ENCODE measurements at regions not wholly inside any gene's neighbourhood (a gene's known extent, or its start where the extent isn't known, plus 50 kb on each side); places are given as distances from the start of the nearest gene placed in this dataset.

DNA sequence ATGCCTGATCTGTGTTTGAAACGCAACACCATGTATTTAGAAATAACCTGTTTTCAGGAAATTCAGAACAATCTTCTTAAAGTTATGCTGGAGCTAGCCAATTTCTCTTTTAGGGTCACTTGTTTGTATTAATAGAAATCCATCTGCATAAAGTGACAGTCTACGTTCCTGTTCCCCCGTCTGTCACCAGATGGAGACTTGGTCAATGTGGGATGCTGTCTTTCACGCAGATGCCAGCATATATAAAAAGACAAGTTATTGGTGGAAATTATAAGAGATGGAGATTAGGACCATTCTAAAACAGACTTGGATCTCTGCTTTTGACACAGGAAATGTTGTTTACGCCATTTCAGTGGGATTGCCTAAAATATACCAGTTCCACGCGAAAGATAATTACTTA, 162.5 kb upstream of the STMND1 start:
- H3K9me3 ChIP-seq (ENCODE audit: insufficient read depth, low read depth, low read length) = no peaks in the 10 kb centered on the region

DNA sequence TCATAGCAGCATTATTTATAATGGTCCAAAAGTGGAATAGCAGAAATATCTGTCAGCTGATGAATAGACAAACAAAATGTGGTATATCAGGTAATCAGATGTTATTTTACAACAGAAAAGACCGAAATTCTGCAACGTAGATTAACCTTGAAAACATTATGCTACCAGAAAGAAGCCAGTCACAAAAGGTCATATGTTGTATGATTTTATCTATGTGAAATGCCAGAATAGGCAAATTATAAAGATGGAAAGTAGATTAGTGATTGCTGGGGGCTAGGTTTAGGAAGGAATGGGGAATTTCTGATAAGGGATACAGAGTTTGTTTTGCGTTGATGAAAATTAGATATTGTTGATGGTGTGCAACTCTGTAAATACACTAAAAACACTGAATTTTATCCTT, 165.0 kb upstream of the STMND1 start:
- Histone ChIP-seq H3K9me2 (replicated peaks; ENCODE audit: low read depth, low read length) (no peaks in the 10 kb centered on the region), H4K20me1 (ENCODE audit: insufficient read depth, low read length, poor library complexity, severe bottlenecking) (no peaks in the 10 kb centered on the region), H3K36me3 (ENCODE audit: insufficient read depth, low read length) (no peaks in the 10 kb centered on the region), H3K79me2 (ENCODE audit: insufficient read depth, low read length) (no peaks in the 10 kb centered on the region), H3K4me1 (ENCODE audit: insufficient read depth, low read length, poor library complexity, severe bottlenecking) (peaks cover 7% of the 10 kb centered on the region), H3F3A (ENCODE audit: low read depth) (no peaks in the 10 kb centered on the region), H2AFZ (ENCODE audit: low read length) (no peak overlapping the region), H3K4me3 (ENCODE audit: low read length, poor library complexity, severe bottlenecking) (no peak overlapping the region), H3K4me2 (ENCODE audit: low read depth, low read length, poor library complexity, severe bottlenecking) (no peak overlapping the region), H3K27me3 (ENCODE audit: insufficient read depth, low read length, poor library complexity, severe bottlenecking) (no peaks in the 10 kb centered on the region), H3K9me3 (ENCODE audit: insufficient read depth, low read depth, low read length) (no peaks in the 10 kb centered on the region), H3K9ac (ENCODE audit: low read depth, low read length, poor library complexity, severe bottlenecking) (no peak overlapping the region)
- TF ChIP-seq EZH2phosphoT487 (IDR thresholded peaks at IDR 0.05; ENCODE audit: borderline replicate concordance) = no peak
- TF ChIP-seq, protein P1, sequence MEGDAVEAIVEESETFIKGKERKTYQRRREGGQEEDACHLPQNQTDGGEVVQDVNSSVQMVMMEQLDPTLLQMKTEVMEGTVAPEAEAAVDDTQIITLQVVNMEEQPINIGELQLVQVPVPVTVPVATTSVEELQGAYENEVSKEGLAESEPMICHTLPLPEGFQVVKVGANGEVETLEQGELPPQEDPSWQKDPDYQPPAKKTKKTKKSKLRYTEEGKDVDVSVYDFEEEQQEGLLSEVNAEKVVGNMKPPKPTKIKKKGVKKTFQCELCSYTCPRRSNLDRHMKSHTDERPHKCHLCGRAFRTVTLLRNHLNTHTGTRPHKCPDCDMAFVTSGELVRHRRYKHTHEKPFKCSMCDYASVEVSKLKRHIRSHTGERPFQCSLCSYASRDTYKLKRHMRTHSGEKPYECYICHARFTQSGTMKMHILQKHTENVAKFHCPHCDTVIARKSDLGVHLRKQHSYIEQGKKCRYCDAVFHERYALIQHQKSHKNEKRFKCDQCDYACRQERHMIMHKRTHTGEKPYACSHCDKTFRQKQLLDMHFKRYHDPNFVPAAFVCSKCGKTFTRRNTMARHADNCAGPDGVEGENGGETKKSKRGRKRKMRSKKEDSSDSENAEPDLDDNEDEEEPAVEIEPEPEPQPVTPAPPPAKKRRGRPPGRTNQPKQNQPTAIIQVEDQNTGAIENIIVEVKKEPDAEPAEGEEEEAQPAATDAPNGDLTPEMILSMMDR (conservative IDR thresholded peaks at IDR 0.05; ENCODE audit: low read length) = no peak

More for the DNA sequence above, 162.5 kb upstream of the STMND1 start:
- Histone ChIP-seq H4K20me1 (ENCODE audit: insufficient read depth, low read length, poor library complexity, severe bottlenecking) (no peaks in the 10 kb centered on the region), H3K79me2 (ENCODE audit: insufficient read depth, low read length) (no peaks in the 10 kb centered on the region), H3K9me2 (replicated peaks; ENCODE audit: low read depth, low read length) (no peaks in the 10 kb centered on the region), H3K4me1 (ENCODE audit: insufficient read depth, low read length, poor library complexity, severe bottlenecking) (peaks cover 4% of the 10 kb centered on the region), H3K36me3 (ENCODE audit: insufficient read depth, low read length) (no peaks in the 10 kb centered on the region), H3K9ac (ENCODE audit: low read depth, low read length, poor library complexity, severe bottlenecking) (no peak overlapping the region), H3F3A (ENCODE audit: low read depth) (no peaks in the 10 kb centered on the region), H3K4me2 (ENCODE audit: low read depth, low read length, poor library complexity, severe bottlenecking) (no peak overlapping the region), H2AFZ (ENCODE audit: low read length) (no peak overlapping the region), H3K27me3 (ENCODE audit: insufficient read depth, low read length, poor library complexity, severe bottlenecking) (no peaks in the 10 kb centered on the region), H3K4me3 (ENCODE audit: low read length, poor library complexity, severe bottlenecking) (no peak overlapping the region)
- TF ChIP-seq, protein P1 (conservative IDR thresholded peaks at IDR 0.05; ENCODE audit: low read length) = no peak
- no peak for TF ChIP-seq EZH2phosphoT487 (IDR thresholded peaks at IDR 0.05; ENCODE audit: borderline replicate concordance)

DNA sequence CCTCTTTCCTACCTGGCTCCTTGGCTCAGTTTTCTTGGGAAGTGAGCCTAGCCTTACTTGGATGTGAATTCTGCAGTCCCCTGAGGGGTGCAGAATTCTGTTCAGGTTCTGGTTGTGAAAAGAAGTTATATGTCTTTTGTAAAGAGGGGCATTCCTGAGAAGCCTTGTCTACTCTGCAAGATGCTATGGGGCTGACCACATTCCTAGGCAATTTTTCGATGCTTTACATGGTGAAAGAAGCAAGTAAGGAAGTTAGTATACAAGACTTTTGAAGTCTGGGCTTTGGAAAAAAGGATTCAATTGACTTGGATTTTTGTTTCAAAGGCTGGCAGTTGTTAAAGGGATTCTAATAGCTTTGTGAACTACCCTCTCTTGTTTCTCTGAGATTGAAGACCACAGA, 167.9 kb upstream of the STMND1 start:
- Histone ChIP-seq H3K9me3 (ENCODE audit: insufficient read depth, low read depth, low read length) (no peaks in the 10 kb centered on the region), H3K79me2 (ENCODE audit: insufficient read depth, low read length) (no peaks in the 10 kb centered on the region), H3F3A (ENCODE audit: low read depth) (no peaks in the 10 kb centered on the region), H3K4me2 (ENCODE audit: low read depth, low read length, poor library complexity, severe bottlenecking) (peak overlapping the region; percentile 25), H3K9ac (ENCODE audit: low read depth, low read length, poor library complexity, severe bottlenecking) (no peak overlapping the region), H3K4me1 (ENCODE audit: insufficient read depth, low read length, poor library complexity, severe bottlenecking) (peaks cover 3% of the 10 kb centered on the region), H3K36me3 (ENCODE audit: insufficient read depth, low read length) (no peaks in the 10 kb centered on the region), H3K9me2 (replicated peaks; ENCODE audit: low read depth, low read length) (no peaks in the 10 kb centered on the region), H3K27me3 (ENCODE audit: insufficient read depth, low read length, poor library complexity, severe bottlenecking) (no peaks in the 10 kb centered on the region), H3K4me3 (ENCODE audit: low read length, poor library complexity, severe bottlenecking) (no peak overlapping the region), H4K20me1 (ENCODE audit: insufficient read depth, low read length, poor library complexity, severe bottlenecking) (no peaks in the 10 kb centered on the region), H2AFZ (ENCODE audit: low read length) (peak overlapping the region; percentile 80; the same call in 1 of the 2 replicates)
- TF ChIP-seq EZH2phosphoT487 (IDR thresholded peaks at IDR 0.05; ENCODE audit: borderline replicate concordance) = no peak
- TF ChIP-seq, protein P1 (conservative IDR thresholded peaks at IDR 0.05; ENCODE audit: low read length) = no peak
